Common myeloid progenitor, CD34-positive (primary cell): ENCODE measurements at regions not wholly inside any gene's neighbourhood (a gene's known extent, or its start where the extent isn't known, plus 50 kb on each side); places are given as distances from the start of the nearest gene placed in this dataset.

ENCODE experiments used
- CTCF ChIA-PET: fragments of 350-600 bp; sonication (Branson Sonifier 250); formaldehyde crosslinking; loops from one replicate; lab custom pipeline; 2021; ENCODE audit warnings: antibody characterized with exemption; lab: Charles Lee
- POLR2A ChIA-PET: fragments of 350-600 bp; sonication (Branson Sonifier 250); formaldehyde crosslinking; loops from one replicate; lab custom pipeline; 2021; ENCODE audit warnings: antibody characterized with exemption; lab: Charles Lee
- DNase-seq, 3 donors: peaks; one replicate each; pipeline versions ENCODE4 v3.0.0 to v3.0.0-alpha.2; 2013
- H3K27ac ChIP-seq, 2 experiments: 1 replicate in 1 of 2; 2 replicates in 1 of 2; pipeline ENCODE4 v1.7.0; 2013; ENCODE audit warnings: inconsistent platforms in 2 of 2, low read length in 2 of 2, mild to moderate bottlenecking in 2 of 2, low read depth in 1 of 2, moderate library complexity in 1 of 2; ENCODE audit not compliant: severe bottlenecking in 2 of 2, insufficient read depth in 1 of 2, poor library complexity in 1 of 2
- H3K27me3 ChIP-seq, 5 experiments: replicated peaks in 2 of 5; 1 replicate in 3 of 5; 2 replicates in 2 of 5; pipeline versions ENCODE4 v1.6.1 to v1.7.0; 2013; ENCODE audit warnings: low read length in 4 of 5, mild to moderate bottlenecking in 2 of 5, moderate library complexity in 2 of 5, inconsistent platforms in 1 of 5; ENCODE audit not compliant: insufficient read depth in 5 of 5, control insufficient read depth in 4 of 5
- H3K36me3 ChIP-seq, 4 experiments: 1 replicate in 2 of 4; 2 replicates in 2 of 4; pipeline versions ENCODE4 v1.6.1 to v1.7.0; 2013; ENCODE audit warnings: low read length in 3 of 4, control low read depth in 1 of 4, mild to moderate bottlenecking in 1 of 4; ENCODE audit not compliant: control insufficient read depth in 4 of 4, insufficient read depth in 4 of 4
- H3K4me1 ChIP-seq, 4 experiments: 1 replicate in 3 of 4; 2 replicates in 1 of 4; pipeline versions ENCODE4 v1.6.1 to v1.7.1; 2013; ENCODE audit warnings: low read length in 3 of 4, mild to moderate bottlenecking in 3 of 4, control low read depth in 1 of 4, inconsistent platforms in 1 of 4, moderate library complexity in 1 of 4; ENCODE audit not compliant: control insufficient read depth in 4 of 4, insufficient read depth in 4 of 4; ENCODE audit errors: control extremely low read depth in 1 of 4
- H3K4me3 ChIP-seq, 7 experiments: 1 replicate in 4 of 7; 2 replicates in 3 of 7; pipeline versions ENCODE4 v1.5.1 to v1.7.0; 2013; ENCODE audit warnings: mild to moderate bottlenecking in 7 of 7, low read length in 6 of 7, moderate library complexity in 6 of 7, inconsistent platforms in 2 of 7, low read depth in 2 of 7, control low read depth in 1 of 7; ENCODE audit not compliant: insufficient read depth in 4 of 7, control insufficient read depth in 1 of 7; ENCODE audit errors: extremely low read depth in 1 of 7
- H3K9me3 ChIP-seq, 5 experiments: 1 replicate in 4 of 5; 2 replicates in 1 of 5; pipeline versions ENCODE4 v1.6.1 to v1.7.1; 2013; ENCODE audit warnings: low read length in 4 of 5, mild to moderate bottlenecking in 2 of 5, inconsistent platforms in 1 of 5, low read depth in 1 of 5, moderate library complexity in 1 of 5; ENCODE audit not compliant: control insufficient read depth in 4 of 5, insufficient read depth in 2 of 5; ENCODE audit errors: control extremely low read depth in 1 of 5
- WGBS: methylation state at CpG from one replicate; pipeline ENCODE4 v1.1.5; 2013; ENCODE audit not compliant: insufficient coverage; 5-methylcytosine and 5-hydroxymethylcytosine counted together

DNA sequence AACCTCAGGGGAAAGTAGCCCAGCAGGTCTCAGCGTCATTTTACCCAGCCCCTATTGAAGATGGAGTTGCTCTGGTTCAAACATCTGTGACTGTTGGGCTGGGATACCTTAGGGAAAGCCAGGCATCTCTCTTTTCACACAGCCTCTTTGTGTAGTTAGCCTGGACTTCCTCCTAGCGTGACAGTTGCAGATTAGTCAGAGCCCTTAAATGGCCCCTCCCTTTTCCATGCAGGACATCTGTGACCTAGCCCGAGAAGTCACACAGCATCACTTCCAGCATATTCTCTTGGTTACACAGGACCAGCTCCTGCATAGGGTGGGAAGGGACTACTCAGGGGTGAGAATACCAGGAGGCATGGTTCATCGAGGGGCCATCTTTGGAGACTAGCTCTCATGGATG, 375.0 kb upstream of the RBFOX1 start:
- peaks cover 0 to 2% (median 0%) of the 10 kb centered on the region in 5 experiments for H3K27me3 ChIP-seq
- H3K4me1 ChIP-seq: no peaks in the 10 kb centered on the region
- 76% methylated on average over 4 of the region's 4 CpGs for WGBS
- H3K9me3 ChIP-seq: no peaks in the 10 kb centered on the region
- no peaks in the 10 kb centered on the region for H3K36me3 ChIP-seq
- DNase-seq: no peak
- CTCF ChIA-PET: no interaction called here
- POLR2A ChIA-PET: no interaction called here
- H3K4me3 ChIP-seq: no peak overlapping the region
- H3K27ac ChIP-seq: no peak overlapping the region

DNA sequence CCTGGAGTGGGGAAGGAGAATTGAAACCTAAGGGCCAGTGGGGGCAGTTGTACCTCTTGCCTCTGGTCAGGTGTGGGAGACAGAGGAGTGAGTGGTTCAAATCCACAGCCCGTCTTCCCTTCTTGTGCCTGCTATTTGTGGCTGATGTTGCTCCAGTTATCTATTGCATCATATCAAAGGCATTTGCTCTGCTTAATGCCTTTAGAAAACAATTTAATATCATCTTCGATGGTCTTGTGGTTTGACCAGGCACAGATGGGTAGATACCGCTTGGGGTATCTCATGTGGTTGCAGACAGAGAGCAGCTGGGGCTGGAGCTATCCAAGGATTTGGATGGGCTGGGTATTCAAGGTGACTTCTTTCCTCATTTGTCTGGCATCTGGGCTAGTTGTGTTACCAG, 376.1 kb upstream of the RBFOX1 start:
- Histone ChIP-seq H3K27me3 (peaks cover 0 to 2% (median 0%) of the 10 kb centered on the region in 5 experiments), H3K9me3 (no peaks in the 10 kb centered on the region), H3K4me1 (no peaks in the 10 kb centered on the region), H3K36me3 (no peaks in the 10 kb centered on the region), H3K4me3 (no peak overlapping the region), H3K27ac (no peak overlapping the region)
- WGBS: 97% methylated on average over 3 of the region's 3 CpGs
- ChIA-PET POLR2A (no interaction called here), CTCF (no interaction called here)
- no peak for DNase-seq

DNA sequence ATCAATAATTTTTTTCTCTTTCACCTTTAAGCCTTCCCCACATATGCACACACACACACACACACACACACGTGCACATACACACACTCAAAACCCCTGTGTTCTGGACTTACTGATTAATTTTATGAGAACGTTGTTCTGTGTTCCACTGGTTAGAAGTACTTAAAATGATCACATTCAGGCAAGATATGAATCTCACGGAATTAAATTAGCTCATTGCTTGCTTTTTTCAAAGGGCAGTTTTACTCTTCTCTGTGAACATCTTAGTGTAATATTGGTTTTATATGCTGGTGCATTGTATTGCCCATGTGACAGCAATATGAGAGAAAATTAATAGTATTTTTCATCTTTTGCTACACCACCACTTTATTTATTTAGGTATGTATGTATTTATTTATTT, 377.3 kb upstream of the RBFOX1 start:
- WGBS: 57% methylated on average over 1 of the region's 3 CpGs
- no peak for DNase-seq
- CTCF ChIA-PET: no interaction called here
- POLR2A ChIA-PET: no interaction called here
- H3K4me1 ChIP-seq: no peaks in the 10 kb centered on the region
- no peaks in the 10 kb centered on the region for H3K36me3 ChIP-seq
- H3K27me3 ChIP-seq: peaks cover 0 to 2% (median 0%) of the 10 kb centered on the region in 5 experiments
- no peaks in the 10 kb centered on the region for H3K9me3 ChIP-seq
- no peak overlapping the region for H3K27ac ChIP-seq
- no peak overlapping the region for H3K4me3 ChIP-seq

DNA sequence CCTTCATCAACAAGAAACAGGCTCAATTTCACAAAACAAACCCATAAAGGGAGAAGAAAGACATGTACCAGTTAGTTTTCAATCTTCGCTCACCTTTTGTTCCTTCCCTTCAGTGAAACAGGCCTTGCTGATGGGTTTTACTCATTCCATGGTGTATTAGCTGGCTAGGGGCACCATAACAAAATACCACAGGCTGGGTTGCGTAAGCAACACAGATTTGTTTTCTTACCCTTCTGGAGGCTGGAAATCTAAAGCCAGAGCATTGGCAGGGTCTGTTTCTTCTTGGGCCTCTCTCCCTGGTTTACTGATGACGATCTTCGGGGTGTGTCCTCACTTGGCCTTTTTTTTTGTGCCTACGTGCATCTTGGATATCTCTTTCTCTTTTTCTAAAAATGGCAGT, 383.4 kb upstream of the RBFOX1 start:
- 95% methylated on average over 5 of the region's 5 CpGs for WGBS
- H3K36me3 ChIP-seq: no peaks in the 10 kb centered on the region
- DNase-seq: no peak
- ChIA-PET POLR2A (interaction anchor here (0.6 kb wide), 1 partner anchor 108 kb away, joined by 4 read pairs; no protein-coding TSS in a partner anchor), CTCF (no interaction called here)
- no peaks in the 10 kb centered on the region for H3K4me1 ChIP-seq
- H3K27ac ChIP-seq: no peak overlapping the region
- no peak overlapping the region for H3K4me3 ChIP-seq
- no peaks in the 10 kb centered on the region for H3K27me3 ChIP-seq
- no peaks in the 10 kb centered on the region for H3K9me3 ChIP-seq

DNA sequence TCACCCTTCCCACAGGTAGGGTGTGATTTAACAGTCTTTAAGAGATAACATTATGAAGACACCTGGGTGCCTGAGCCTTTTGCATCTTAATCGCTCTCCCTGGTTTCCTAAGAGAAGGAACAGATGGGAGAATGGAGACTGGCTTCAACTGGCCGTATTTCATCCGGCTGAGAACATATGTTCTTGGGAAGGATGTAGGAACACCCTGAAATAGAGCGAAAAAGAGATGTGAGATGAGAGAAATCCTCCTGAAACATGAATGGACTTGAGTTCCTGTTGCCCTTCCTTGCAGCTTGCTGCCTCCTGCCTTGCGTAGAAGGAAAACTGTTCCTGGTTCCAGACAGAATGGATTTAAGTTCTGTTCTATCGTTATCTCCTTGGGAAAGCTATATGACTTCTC, 385.4 kb upstream of the RBFOX1 start:
- 88% methylated on average over 6 of the region's 6 CpGs for WGBS

DNA sequence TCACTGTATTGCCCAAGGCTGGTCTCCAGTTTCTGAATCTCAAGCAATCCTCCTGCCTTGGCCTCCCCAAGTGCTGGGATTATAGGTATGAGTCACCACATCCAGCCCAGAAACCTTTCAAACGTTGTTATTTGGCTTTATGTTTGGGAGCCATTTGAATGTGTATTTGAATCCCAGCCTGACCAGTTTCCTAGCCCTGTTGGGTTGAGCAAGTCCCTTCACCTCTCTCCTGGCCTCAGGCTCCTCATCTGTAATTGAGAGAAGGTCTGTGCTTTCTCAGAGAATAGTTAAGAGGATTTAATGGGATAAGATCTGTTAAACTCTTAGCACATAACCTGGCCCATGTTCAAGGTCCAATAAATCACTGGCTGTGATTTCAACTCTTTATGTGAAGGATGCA, 385.8 kb upstream of the RBFOX1 start:
- Histone ChIP-seq H3K4me3 (no peak overlapping the region), H3K27me3 (no peaks in the 10 kb centered on the region), H3K9me3 (no peaks in the 10 kb centered on the region), H3K4me1 (no peaks in the 10 kb centered on the region), H3K36me3 (no peaks in the 10 kb centered on the region), H3K27ac (no peak overlapping the region)
- CTCF ChIA-PET: no interaction called here
- WGBS: no CpG with 5 or more reads among the region's 1 CpG
- POLR2A ChIA-PET: no interaction called here
- DNase-seq: no peak

More for the DNA sequence above, 385.4 kb upstream of the RBFOX1 start:
- Histone ChIP-seq H3K4me1 (no peaks in the 10 kb centered on the region), H3K4me3 (no peak overlapping the region), H3K27ac (no peak overlapping the region), H3K9me3 (no peaks in the 10 kb centered on the region), H3K36me3 (no peaks in the 10 kb centered on the region), H3K27me3 (no peaks in the 10 kb centered on the region)
- POLR2A ChIA-PET: no interaction called here
- CTCF ChIA-PET: interaction anchor here (1.2 kb wide), 1 partner anchor 8 kb away, joined by 4 read pairs; no protein-coding TSS in a partner anchor
- no peak for DNase-seq

DNA sequence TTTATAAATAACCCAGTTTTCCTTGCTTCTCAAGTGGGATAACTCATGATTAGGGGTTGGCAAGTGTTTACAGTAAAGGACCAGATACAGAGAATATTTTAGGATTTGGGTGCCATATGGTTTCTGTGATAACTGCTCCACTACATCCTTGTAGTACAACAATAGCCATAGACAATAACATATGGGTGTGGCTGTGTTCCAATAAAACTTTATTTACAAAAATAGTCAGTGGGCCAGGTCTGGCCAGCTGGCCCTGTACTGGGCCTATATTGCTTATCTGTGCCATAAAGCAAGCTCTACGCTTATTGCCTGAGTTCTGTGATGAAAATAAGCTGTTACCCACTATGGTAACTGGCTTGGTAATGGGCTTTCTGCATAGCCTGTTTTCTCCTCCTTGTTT, 386.5 kb upstream of the RBFOX1 start:
- no peaks in the 10 kb centered on the region for H3K36me3 ChIP-seq
- H3K27ac ChIP-seq: no peak overlapping the region
- no peak overlapping the region for H3K4me3 ChIP-seq
- POLR2A ChIA-PET: no interaction called here
- no peaks in the 10 kb centered on the region for H3K9me3 ChIP-seq
- CTCF ChIA-PET: no interaction called here
- H3K4me1 ChIP-seq: no peaks in the 10 kb centered on the region
- DNase-seq: no peak
- WGBS: 80% methylated on average over 1 of the region's 1 CpG
- H3K27me3 ChIP-seq: no peaks in the 10 kb centered on the region
